ENCODE measurements at regions not wholly inside any gene's neighbourhood (a gene's known extent, or its start where the extent isn't known, plus 50 kb on each side); places are given as distances from the start of the nearest gene placed in this dataset.

DNA sequence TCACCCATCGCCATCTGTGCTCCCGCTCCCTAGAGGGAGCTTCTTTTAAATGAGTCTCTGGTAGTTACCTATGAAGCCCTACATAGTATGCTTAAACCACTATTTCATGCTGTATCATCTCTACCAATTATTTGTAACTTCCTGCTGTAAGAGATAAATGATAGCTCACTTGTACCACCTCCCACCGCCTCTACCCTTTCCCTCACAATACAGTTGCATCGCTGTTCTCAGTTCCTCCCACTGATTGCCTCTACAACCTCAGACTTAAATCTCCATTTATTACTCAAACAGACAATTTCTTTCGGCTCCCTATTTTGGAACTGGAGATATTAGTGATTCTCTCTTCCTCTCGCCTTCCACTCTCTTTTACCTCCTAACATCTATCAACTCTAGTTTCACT lies 222.9 kb upstream of the ZC3H12C start:
- no peak for DNase-seq (ENCODE audit: low read depth)
- H3K4me3 ChIP-seq (ENCODE audit: low read depth, low read length), result no peak overlapping the region
- no peak for TF ChIP-seq CTCF (IDR thresholded peaks at IDR 0.05; ENCODE audit: insufficient read depth, low read depth, low read length)

DNA sequence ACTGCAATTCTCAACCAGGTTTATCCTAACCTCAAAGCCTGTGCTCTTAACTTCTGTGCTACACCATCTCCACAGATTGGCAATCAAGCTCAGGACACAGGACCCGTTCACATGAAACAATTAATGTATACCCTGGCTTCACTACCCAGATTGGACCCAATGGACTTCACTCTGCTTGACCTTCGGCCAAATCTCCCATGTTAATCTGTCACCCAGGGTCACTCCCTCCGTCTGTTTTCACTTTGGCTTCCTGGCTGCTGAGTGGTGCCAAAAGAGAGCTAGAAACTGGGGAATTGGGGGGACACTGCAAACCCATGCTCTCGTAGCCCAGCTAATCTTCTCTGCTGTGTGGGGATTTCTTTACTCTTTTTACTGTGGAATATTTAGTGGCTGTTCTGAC lies 216.1 kb upstream of the ZC3H12C start:
- no peak for TF ChIP-seq CTCF (IDR thresholded peaks at IDR 0.05; ENCODE audit: insufficient read depth, low read depth, low read length)
- no peak overlapping the region for H3K4me3 ChIP-seq (ENCODE audit: low read depth, low read length)
- DNase-seq (ENCODE audit: low read depth), result no peak

DNA sequence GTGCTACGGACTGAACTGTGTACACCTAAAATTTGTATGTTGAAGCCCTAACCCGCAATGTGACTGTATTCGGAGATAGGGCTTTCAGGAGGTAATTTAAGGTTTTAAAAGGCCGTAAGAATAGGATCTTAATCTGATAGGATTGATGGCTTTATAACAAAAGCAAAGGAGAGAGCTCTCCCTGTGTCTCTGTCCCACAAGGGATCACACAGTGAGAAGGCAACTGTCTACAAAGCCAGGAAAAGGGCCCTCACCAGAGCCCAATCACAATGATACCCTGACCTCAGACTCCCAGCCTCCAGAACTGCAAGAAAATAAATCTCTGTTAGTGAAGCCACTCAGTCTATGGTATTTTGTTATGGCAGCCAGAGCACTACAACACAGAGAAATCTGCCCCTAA lies 208.7 kb upstream of the ZC3H12C start:
- no peak for DNase-seq (ENCODE audit: low read depth)
- TF ChIP-seq CTCF (IDR thresholded peaks at IDR 0.05; ENCODE audit: insufficient read depth, low read depth, low read length), result no peak

DNA sequence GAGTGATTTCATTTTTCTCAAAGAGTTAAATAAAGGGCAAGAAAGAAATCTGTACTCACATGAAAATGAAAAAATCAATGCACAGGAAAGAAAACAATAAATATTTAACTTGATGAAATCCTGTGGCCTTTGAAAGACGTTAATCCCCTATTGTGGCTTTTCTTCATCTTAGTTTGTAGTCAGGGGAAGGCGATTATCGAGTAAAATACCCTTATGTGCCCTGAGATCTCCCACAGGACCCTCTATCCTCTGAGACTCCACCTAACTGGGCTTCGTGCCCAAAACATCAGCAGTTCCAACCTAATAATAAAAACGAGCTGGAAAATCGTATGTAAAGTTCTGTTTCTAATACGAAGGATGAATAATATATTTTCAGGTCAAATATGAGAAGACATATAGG lies 208.2 kb upstream of the ZC3H12C start:
- no peak for TF ChIP-seq CTCF (IDR thresholded peaks at IDR 0.05; ENCODE audit: insufficient read depth, low read depth, low read length)
- no peak for DNase-seq (ENCODE audit: low read depth)
- H3K4me3 ChIP-seq (ENCODE audit: low read depth, low read length), result no peak overlapping the region

More for the DNA sequence above, 208.7 kb upstream of the ZC3H12C start:
- no peak overlapping the region for H3K4me3 ChIP-seq (ENCODE audit: low read depth, low read length)

DNA sequence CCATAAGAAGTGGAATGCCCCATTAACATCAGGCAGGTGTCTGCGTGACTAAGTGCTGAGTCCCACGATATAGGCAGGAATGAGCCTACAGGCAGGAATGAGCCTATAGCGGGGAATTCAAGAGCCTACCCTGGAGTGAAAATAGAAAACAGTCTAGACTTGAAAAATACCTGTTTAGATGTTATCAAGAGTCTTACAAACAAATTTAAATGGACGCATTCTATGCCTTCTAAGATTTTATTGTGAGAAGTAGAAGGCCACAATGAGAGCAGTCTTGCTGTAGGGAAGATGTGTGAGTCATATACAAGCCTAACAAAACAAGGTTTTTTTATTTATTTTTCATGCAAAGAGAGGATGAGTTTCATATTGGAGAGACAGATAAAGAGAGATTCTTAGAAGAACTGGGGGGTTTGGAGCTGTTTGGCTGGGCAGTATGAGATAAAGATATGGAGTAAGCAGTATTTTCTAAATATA lies 200.8 kb upstream of the ZC3H12C start:
- no peak overlapping the region for H3K4me3 ChIP-seq (ENCODE audit: low read depth, low read length)
- no peak for DNase-seq (ENCODE audit: low read depth)
- TF ChIP-seq CTCF (IDR thresholded peaks at IDR 0.05; ENCODE audit: insufficient read depth, low read depth, low read length), result no peak

DNA sequence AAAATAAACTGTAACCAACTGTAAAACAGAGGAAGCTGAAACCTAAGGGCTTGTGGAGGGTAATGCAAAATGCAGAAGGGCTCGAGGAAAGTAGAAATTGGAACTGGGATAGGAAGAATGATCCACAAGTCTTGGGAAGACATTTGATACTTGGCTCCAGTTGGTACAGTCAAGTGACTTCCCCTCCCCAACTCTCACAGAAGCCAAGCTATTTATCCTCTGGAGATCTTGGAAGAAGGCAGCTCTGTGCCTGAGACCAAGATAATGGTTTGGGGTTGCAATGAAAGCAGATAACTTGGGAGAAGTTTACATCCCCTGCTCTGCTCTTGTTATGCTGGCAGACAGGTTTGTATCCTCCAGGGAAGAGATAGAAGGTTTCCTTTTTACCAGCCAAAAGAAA lies 198.9 kb upstream of the ZC3H12C start:
- no peak overlapping the region for H3K4me3 ChIP-seq (ENCODE audit: low read depth, low read length)
- no peak for DNase-seq (ENCODE audit: low read depth)
- TF ChIP-seq CTCF (IDR thresholded peaks at IDR 0.05; ENCODE audit: insufficient read depth, low read depth, low read length), result no peak

DNA sequence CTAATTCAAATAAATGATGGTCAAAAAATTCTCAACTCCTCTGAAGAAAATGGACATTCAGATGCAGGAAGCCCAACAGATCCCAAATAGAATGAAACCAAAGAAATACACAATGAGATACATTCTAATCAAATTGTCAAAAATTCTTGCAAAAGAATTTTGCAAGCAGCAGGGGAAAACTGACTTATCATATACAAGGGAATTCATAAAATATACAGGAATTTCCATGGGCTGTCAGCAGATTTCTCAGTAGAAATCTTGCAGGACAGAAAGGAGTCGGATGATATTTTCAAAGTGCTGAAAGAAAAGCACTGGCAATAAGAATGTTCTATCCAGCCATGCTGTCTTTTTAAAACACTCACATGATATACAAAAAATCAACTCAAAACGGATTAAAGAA lies 194.6 kb upstream of the ZC3H12C start:
- no peak overlapping the region for H3K4me3 ChIP-seq (ENCODE audit: low read depth, low read length)
- no peak for TF ChIP-seq CTCF (IDR thresholded peaks at IDR 0.05; ENCODE audit: insufficient read depth, low read depth, low read length)
- DNase-seq (ENCODE audit: low read depth), result no peak

Measured in fibroblast of villous mesenchyme (primary cell).